Fibroblast of the aortic adventitia (primary cell): ENCODE measurements at regions not wholly inside any gene's neighbourhood (a gene's known extent, or its start where the extent isn't known, plus 50 kb on each side); places are given as distances from the start of the nearest gene placed in this dataset.

ENCODE experiments used
- DNase-seq: peaks from one replicate; pipeline ENCODE4 v3.0.0-alpha.2; 2010; ENCODE audit warnings: low read depth
- H3K4me3 ChIP-seq: 2 replicates; pipeline ENCODE4 v1.5.1; 2011; ENCODE audit warnings: low read depth, mild to moderate bottlenecking, control low read depth, low read length, moderate library complexity
- CTCF ChIP-seq: IDR thresholded peaks from 2 replicates; pipeline ENCODE4 v1.5.1; 2011; ENCODE audit warnings: mild to moderate bottlenecking, low read length, control low read depth, inconsistent platforms; ENCODE audit not compliant: insufficient read depth

- peak; percentile 89 for DNase-seq
- no peak overlapping the region for H3K4me3 ChIP-seq
- TF ChIP-seq CTCF: no peak
Observed at GRCh38 chr3:150348500-150348899, 59.6 kb upstream of the TSC22D2 start.

- H3K4me3 ChIP-seq: no peak overlapping the region
- peak; percentile 49 for DNase-seq
- TF ChIP-seq CTCF: no peak
Observed at GRCh38 chr3:150346981-150347863, 60.9 kb upstream of the TSC22D2 start.

GRCh38 chr3:150346266-150346665 is 61.8 kb upstream of the TSC22D2 start:
- DNase-seq: no peak
- H3K4me3 ChIP-seq: no peak overlapping the region
- TF ChIP-seq CTCF: no peak

GRCh38 chr3:150345021-150345538 is 63.0 kb upstream of the TSC22D2 start:
- H3K4me3 ChIP-seq: no peak overlapping the region
- peak; percentile 24 for DNase-seq
- no peak for TF ChIP-seq CTCF

- no peak for DNase-seq
- H3K4me3 ChIP-seq: no peak overlapping the region
- TF ChIP-seq CTCF: no peak
Observed at GRCh38 chr3:150344079-150344759, 63.9 kb upstream of the TSC22D2 start.

- H3K4me3 ChIP-seq: no peak overlapping the region
- no peak for DNase-seq
- no peak for TF ChIP-seq CTCF
Observed at GRCh38 chr3:150342896-150343467, 65.1 kb upstream of the TSC22D2 start.
